GM19467 (cell line): ENCODE measurements at regions not wholly inside any gene's neighbourhood (a gene's known extent, or its start where the extent isn't known, plus 50 kb on each side); places are given as distances from the start of the nearest gene placed in this dataset.
"Not testable (repeated sequence)": the region's sequence is repeated elsewhere in the genome, so short reads cannot be mapped to it uniquely, and the experiment has no call there.

Experiments used
- ATAC-seq: cut with Tn5 transposase; IDR thresholded peaks from one replicate; pipeline ENCODE4 v1.9.1; 2021; ENCODE audit warnings: mild to moderate bottlenecking, moderate library complexity; ENCODE audit not compliant: unreplicated experiment

DNA sequence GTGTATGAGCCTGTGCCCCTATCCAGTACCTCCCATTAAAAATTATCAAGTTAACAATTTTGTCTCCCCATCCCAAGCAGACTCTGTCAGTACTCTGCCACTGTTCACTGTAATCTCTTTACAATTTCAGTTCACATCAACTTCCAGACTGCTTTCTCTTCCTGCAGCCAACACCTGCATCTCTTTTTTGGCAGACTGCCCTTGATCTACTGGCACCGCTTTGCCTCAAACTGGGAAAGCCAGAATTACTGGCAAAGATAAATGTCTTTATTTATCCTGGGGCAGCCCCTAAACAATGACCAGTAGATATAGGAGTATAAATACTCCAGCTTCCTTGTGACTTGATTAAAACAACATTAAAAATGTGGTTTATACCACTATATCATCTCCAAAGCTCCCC lies 494.1 kb downstream of the ZNF385D start:
- no peak for ATAC-seq

DNA sequence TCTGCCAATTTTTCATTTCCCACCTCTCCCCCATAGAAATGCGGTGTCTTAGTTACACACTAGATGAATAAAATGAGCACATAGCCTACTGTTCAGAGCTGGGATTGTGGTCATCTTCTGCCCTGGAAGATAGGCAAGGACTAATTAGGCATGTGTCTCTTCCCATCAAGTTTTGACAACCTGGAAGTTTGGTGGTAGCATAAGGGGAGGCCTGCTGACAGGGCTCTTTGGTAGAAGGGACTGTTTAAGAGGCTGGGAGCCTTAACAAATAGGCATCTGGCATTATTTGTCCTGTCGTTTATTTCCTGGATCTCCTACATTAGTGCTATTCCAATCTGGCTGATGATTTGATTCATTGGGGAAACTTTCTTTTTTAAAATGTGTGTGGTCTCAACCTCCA lies 512.3 kb downstream of the ZNF385D start:
- no peak for ATAC-seq

DNA sequence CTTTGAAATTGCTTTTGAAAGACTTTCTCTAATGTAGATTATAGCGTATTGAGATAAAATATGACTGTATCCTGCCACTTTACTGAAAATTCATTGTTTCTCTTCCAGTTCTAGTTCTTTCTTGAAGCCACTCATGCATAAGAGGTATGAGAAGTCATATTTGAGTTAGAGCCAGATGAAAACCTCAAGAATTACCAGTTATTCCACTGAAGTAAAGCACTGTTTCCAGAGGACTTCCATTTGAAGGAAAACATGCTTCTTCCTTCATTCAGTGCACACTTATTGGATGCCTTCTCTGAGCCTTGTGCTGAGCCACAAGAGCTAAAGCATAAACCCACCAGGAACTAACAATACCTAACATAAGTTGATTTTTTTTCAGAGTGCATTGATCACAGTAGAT lies 513.4 kb downstream of the ZNF385D start:
- no peak for ATAC-seq

DNA sequence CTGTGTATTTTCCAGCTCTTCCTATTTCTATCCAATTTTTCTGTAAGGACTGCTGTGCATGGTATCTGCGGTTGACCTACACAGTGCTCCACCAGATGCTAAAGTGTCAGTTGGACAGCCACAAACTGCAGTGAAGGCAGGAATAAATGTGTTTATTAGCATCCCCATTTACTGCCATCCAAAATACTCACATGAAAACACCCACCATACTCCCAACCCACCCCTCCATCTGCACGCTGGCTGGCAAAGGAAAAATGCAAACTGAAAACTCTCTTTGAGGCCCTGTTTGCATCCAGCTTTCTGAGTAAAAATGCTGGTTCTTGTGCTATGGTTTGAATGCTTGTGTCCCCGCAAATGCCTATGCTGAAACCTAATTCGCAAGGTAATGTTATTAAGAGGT lies 515.5 kb downstream of the ZNF385D start:
- ATAC-seq, result no peak

DNA sequence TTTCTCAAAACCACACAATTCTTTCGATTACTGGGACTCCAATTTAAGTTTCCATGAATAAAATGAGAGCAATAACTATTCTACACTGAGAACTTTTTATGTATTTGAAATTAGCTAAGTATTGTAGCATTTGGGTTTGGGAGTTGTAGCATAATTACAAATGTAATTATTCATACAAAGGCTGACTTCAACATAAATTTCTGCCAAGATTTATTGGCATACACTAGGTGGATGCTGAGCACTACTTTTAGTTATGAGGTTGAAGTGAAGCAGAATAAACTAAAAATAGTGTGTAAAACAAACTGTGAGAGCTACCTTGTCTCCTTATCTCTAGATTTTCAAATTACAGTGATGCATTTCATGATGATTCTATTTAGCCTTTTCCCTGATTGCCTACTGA lies 516.1 kb downstream of the ZNF385D start:
- ATAC-seq, result no peak

DNA sequence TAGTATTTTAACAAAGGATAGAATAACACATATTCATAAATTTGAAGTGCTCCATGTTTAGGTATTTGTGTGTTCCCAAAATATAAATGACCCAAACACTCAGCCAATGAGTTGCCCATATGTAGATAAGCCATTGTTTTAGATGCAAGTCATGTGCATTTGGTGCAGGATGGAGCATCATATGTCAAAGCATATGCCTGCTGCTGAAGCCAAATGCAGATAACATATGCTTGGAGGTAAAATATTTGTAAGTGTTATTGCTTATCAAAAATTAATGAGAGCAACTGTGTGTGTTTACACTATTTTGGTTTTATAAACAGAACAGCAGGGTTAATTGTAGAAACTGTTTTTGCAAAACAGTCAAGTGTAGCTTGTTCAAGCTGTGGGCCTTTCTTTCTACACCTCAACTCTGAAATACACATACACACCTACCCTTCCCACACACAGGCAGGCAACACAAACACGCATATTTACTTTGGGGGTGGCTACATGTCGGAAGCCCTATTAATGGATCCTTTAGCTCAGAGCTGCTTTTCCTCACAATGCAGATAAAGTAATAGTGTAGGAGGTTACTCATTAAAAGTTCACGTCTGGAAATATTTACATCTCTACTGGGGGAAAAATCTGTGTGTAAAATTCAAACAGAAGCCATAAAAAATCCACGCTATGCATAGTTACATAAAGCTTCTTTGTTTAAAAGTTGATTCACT lies 521.4 kb downstream of the ZNF385D start:
- ATAC-seq, result no peak

DNA sequence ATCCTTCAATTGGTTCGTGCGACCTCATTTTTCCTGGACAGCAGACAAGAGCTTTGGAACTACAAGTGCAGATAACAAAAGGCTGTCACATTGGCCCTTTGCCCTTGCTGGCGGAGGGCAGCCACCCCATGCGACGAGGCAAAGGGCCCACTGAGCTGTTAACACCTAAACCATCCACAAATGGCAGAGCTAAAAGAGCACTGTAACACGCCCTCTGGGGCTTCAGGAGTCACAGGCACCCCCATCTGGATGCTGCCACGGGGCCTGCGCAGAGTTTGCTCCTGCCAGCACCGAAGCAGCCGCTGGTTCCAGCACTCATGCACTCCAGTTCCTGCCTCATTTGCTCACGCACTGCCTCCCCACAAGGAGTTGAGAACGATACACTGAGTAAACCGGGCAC lies 524.9 kb downstream of the ZNF385D start:
- no peak for ATAC-seq

DNA sequence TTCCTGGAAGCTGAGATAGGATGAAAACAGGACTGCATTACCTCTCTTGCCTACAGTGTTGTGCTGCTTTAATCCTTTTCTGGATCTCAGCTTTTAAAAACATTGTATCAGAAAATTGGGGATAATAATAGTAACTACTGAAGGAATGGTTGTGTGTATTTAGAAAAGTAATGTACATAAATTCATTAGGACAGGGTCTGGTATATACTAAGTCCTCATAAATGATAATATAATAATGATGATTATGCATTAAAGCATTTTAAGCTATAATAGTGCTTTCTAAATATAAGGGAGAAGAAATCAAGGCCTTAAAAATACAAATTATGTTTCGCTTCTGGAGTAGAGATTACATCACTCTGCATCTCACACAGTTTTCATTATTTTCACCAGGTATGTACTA lies 530.1 kb downstream of the ZNF385D start:
- no peak for ATAC-seq

DNA sequence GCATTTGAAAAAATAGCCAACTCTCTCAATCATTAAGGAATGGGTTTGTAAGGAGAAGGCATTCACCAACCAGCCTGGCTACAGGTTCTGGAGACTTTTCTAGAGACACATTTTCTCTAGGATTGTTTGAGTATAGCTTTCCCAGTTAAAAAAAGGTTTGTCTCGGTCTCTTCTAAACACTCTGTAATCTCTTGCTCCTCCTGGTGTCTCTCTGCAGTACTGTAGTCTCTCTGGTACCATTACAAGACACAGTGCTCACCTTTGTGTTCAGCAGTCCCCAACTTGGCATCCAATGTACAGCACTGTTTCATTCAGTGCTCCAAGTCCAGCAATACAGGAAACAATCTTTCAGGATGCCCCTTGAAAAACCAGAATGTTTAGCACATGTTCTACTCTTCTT lies 534.4 kb downstream of the ZNF385D start:
- no peak for ATAC-seq

DNA sequence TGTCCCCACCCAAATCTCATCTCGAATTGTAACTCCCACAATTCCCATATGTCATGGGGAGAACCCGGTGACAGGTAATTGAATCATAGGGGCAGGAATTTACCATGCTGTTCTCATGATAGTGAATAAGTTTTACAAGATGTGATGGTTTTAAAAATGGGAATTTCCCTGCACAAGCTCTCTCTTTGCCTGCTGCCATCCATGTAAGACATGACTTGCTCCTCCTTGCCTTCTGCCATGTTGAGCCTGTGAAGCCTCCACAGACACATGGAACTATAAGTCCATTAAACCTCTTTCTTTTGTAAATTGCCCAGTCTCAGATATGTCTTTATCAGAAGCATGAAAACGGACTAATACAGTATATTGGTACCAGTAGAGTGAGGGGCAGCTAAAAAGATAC lies 546.9 kb downstream of the ZNF385D start:
- not testable (repeated sequence) for ATAC-seq

DNA sequence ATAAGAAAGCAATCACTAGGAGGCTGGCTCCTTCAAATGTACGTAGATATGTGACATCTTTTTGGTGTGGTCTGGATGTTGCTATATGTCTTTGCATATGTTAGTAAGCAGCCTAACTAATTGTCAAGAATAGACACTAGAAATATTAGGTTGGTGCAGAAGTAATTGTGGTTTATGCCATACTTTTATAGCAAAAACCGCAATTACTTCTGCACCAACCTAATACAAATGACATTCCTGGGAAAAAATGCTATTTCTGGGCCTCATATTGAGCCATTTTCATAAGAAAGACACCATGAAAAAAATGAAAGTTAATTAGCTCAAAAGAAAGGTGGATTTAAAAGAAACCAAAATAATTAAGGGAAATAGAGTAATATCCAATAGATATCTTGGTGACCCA lies 555.8 kb downstream of the ZNF385D start:
- no peak for ATAC-seq

DNA sequence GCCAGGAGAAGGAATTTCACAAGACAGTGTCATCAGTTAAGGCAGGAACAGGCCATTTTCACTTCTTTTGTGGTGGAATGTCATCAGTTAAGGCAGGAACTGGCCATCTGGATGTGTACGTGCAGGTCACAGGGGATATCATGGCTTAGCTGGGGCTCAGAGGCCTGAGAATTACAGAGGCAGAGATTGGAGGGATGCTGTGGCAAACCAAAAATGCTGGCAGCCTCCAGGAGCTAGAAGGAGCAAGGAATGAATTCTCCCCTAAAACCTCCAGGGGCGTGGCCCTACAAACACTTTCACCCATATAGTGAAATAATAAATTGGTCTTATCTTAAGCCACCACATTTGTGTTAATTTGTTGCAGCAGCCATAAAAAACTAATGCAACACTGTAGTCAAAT lies 557.0 kb downstream of the ZNF385D start:
- not testable (repeated sequence) for ATAC-seq

DNA sequence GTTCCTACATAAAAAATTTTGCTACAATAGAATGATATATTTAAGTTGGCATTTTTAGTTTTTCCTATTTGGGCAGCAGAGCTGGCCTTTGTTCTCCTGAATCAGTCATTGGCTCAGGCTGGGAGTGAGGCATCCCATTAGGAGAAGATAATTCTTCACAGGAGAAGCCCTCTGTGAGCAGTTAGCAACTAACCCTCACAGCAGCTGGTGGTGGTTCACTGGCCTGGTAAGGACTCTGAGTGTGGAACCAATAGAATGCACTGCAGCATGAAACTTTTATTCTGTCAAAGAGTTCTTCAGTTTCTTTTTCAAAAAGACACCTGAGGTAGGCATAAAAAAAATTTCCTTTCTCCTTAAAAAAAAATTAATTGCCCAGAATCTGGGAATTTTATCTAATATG lies 562.6 kb downstream of the ZNF385D start:
- no peak for ATAC-seq

DNA sequence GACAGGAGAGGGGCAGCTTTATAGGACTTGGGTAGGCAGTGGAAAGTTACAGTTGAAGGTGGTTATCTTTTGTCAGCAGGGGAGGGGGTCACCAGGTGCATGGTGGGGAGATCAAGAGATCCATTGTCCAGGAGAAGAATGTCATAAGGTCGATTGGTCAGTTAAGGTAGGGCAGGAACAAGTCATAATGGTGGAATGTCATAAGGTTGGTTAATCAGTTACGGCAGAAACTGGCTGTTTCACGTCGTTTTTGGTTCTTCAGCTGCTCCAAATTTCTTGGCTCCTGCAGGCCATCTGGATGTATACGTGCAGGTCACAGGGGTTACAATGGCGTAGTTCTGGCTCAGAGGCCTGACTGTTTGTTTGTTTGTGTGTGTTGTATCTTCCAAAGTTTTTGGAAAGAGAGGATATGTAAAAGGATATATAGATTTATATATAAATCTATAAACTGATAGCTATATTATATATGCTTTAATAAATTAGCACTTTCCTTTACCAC lies 565.1 kb downstream of the ZNF385D start:
- no peak for ATAC-seq

DNA sequence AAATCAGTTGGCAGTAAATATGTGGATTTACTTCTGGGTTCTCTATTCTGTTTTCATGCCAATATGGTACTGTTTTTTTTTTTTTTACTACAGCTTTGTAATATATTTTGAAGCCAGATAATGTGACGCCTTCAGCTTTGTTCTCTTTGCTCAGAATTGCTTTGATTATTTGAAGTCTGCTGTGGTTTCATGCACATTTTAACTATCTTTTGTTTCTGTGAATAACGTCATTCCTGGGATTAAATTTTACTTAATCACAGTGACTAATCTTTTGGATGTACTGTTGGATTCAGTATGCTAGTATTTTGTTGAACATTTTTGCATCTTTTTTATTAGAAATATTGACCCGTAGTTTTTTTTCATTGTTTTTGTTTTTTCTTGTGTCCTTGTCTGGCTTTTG lies 576.5 kb downstream of the ZNF385D start:
- ATAC-seq, result no peak

DNA sequence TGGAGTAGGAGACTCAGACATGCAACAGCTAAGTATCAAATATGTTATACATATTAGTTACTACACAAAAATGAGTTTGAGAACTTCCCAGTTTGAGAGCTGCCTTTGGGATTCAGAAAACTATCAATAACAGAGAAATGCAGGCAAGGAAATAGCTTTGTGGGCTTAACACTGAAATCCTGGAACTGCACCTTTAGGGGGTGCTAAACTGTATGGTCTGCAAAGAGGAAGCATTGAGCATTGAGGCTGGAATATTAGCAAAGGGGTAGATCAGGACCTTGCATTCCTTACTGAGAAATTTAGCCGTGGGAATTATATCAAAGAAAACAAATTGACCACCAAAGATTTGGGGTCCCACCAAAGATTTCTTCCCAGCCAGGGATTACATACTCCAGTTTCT lies 580.0 kb downstream of the ZNF385D start:
- ATAC-seq, result no peak

DNA sequence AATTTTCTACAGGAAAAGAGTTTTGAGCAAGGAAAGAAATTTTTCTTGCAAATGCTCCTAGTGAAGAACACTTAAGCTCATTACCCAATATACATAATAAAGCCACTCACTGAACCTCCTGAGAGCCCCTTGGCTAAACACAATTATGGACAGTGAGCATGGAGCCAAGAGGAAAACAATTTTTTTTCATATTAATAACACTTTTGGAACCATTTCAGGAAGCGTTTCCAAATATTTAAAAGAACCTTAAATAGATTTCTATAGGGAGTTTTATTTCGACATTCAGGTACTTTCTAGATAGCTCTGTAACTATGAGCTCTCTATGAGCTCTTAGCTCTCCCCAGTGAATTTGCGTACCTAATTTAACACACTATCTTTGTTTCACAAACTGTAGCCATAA lies 581.1 kb downstream of the ZNF385D start:
- no peak for ATAC-seq

DNA sequence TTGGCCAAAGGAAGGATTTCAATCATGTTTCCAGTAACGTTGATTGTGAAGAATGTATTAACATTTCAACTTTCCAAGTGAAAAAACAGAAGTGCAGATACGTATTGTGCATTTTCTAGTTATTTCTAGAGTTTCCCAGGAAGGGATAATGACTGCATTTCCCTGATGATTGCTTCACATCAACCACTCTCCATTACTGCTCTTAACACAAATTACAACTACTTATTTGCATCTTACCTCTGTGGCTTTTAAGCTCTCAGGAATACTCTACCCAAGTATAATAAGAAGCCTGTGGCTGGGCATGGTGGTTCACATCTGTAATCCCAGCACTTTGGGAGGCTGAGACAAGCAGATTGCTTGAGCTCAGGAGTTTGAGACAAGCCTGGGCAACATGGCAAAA lies 582.5 kb downstream of the ZNF385D start:
- no peak for ATAC-seq

DNA sequence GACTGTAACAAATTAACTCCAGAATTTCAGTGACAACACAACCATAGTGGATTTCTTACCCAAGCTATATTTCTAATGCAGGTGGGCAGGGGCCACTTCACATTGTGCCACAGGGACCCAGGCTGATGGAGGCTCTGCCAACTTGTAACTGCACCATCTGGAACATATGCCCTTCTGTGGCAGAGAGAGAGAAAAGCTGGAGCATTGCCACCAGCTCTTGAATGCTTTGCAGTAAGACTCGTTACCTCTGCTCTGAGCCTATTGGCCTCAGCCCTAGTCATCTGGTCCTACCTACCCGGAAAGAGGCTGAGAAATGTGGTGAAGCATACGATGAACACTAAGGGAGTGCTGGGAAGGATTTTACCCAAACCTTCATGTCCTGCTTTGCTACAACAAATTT lies 587.1 kb downstream of the ZNF385D start:
- no peak for ATAC-seq

DNA sequence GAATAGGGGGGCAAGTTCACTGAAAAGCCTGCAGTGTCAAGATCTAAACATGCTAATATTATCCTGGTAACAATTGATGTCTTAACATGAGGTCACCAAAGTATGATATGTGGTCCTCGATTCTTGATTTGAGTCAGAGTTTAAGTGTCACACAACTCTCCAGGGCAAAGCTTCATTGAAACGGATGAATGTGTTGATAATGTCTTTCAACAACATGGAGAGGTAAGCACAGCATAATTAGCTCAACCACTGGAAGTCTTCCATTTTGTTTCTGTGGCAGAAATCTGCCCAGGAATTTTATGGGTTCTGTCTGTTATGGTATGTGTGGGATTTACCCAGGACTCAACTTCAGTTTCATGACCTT lies 591.5 kb downstream of the ZNF385D start:
- no peak for ATAC-seq

DNA sequence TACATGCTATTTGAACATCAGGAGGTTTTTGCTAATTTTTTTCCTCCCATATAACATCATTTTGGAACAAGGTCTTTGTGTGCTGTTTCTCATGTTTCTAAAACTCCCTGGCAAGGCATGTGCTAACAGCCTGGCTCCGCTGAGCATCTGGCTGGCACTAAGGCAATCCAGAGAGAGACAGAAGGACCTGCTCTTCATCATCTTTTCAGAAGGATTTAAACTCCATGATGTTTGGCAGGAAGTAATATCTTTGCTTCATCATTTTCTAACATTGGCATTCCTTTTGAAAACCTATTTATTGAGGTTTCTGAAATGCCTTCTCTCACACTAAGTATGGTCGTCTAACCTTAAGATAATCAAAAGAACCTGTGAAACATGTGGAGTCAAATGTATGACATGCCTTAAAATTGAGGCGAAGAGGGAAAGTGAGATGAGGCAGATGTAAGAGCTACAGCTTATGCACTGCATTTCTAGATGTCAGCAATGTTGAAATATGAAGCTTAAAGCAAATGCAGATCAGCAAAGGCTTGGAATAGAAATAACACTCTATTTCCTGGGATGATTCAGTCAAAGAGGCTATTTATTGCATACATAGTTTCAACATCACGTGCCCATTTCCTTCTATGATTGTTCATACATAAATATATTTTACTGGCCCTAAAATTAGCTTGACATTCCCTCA lies 592.0 kb downstream of the ZNF385D start:
- no peak for ATAC-seq

DNA sequence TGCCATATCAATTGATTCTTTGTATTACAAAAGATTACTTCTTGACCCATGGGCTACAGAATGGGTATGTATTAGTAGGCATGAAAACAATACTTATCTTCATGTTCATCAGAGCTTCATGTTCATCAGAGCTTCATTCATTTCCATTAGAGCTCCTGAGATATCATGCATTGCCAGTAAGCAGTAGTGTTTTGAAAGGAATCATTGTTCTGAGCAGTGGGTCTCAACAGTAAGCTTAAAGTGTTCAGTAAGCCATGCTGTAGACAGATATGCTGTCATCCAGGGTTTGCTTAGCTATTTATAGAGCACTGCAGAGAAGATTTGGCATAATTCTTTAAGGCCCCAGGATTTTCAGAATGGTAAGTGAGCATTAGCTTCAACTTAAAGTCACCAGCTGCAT lies 596.1 kb downstream of the ZNF385D start:
- ATAC-seq, result no peak

DNA sequence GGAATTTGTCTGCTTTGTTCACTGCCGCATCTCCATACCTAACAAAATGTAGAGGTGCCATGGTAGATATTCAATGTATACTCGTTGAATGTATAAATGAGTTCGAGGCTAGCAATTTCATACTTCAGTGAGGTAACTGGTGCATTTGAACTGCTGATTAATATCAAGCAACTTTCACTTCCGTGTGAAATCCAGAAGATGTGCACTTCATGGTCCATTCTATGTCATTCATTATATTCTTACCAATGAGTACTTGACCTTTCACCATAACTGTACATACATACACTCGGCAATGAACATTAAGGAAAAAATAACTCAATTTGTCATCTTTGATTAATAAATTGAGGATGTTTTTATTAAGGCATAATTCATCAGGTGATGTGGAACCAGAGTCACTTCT lies 598.5 kb downstream of the ZNF385D start:
- ATAC-seq, result no peak
